H9 (cell line): ENCODE measurements at regions not wholly inside any gene's neighbourhood (a gene's known extent, or its start where the extent isn't known, plus 50 kb on each side); places are given as distances from the start of the nearest gene placed in this dataset.

Source experiments
- DNase-seq: peaks from one replicate; pipeline ENCODE4 v3.0.0-alpha.2; 2017
- H2AFZ ChIP-seq: one replicate; pipeline ENCODE4 v1.6.1; 2013; ENCODE audit warnings: mild to moderate bottlenecking, low read length, control low read depth, moderate library complexity
- H2AK5ac ChIP-seq: 2 replicates; pipeline ENCODE4 v1.6.1; 2013; ENCODE audit warnings: low read length, control low read depth, mixed read lengths; ENCODE audit not compliant: insufficient read length
- H2BK120ac ChIP-seq: one replicate; pipeline ENCODE4 v1.6.1; 2013; ENCODE audit warnings: low read depth, mild to moderate bottlenecking, low read length, control low read depth, inconsistent platforms; ENCODE audit not compliant: poor library complexity, severe bottlenecking
- H2BK12ac ChIP-seq: 2 replicates; pipeline ENCODE4 v1.6.1; 2013; ENCODE audit warnings: low read length, control low read depth, mixed read lengths, low read depth; ENCODE audit not compliant: insufficient read length
- H2BK15ac ChIP-seq: 2 replicates; pipeline ENCODE4 v1.6.1; 2013; ENCODE audit warnings: low read depth, low read length, control low read depth
- H2BK20ac ChIP-seq: one replicate; pipeline ENCODE4 v1.6.1; 2013; ENCODE audit warnings: low read depth, mild to moderate bottlenecking, low read length, control low read depth, inconsistent platforms; ENCODE audit not compliant: poor library complexity, severe bottlenecking
- H2BK5ac ChIP-seq: 2 replicates; pipeline ENCODE4 v1.6.1; 2013; ENCODE audit warnings: low read length, control low read depth, mixed read lengths; ENCODE audit not compliant: insufficient read length
- H3K14ac ChIP-seq: 2 replicates; pipeline ENCODE4 v1.6.1; 2013; ENCODE audit warnings: low read length, control low read depth; ENCODE audit not compliant: insufficient read depth
- H3K18ac ChIP-seq: 2 replicates; pipeline ENCODE4 v1.6.1; 2013; ENCODE audit warnings: low read depth, mild to moderate bottlenecking, mixed read lengths, low read length, control low read depth; ENCODE audit not compliant: insufficient read length
- H3K23ac ChIP-seq: 2 replicates; pipeline ENCODE4 v1.6.1; 2013; ENCODE audit warnings: low read length, control low read depth, mixed read lengths, low read depth; ENCODE audit not compliant: insufficient read length
- H3K23me2 ChIP-seq: 2 replicates; pipeline ENCODE4 v1.6.1; 2013; ENCODE audit warnings: low read depth, mild to moderate bottlenecking, mixed read lengths, low read length, control low read depth; ENCODE audit not compliant: insufficient read length, poor library complexity, severe bottlenecking
- H3K27ac ChIP-seq: 2 replicates; pipeline ENCODE4 v1.5.1; 2013; ENCODE audit warnings: low read length, control low read depth, mixed read lengths, low read depth; ENCODE audit not compliant: insufficient read length
- H3K27me3 ChIP-seq: 2 replicates; pipeline ENCODE4 v1.6.1; 2013; ENCODE audit warnings: low read length, control low read depth, inconsistent platforms; ENCODE audit not compliant: insufficient read depth
- H3K4ac ChIP-seq: 2 replicates; pipeline ENCODE4 v1.6.1; 2013; ENCODE audit warnings: low read depth, mild to moderate bottlenecking, control low read depth, inconsistent platforms, low read length, moderate library complexity
- H3K4me1 ChIP-seq: 2 replicates; pipeline ENCODE4 v1.6.1; 2013; ENCODE audit warnings: low read length, control low read depth, inconsistent platforms; ENCODE audit not compliant: insufficient read depth
- H3K4me2 ChIP-seq: 2 replicates; pipeline ENCODE4 v1.6.1; 2013; ENCODE audit warnings: low read length, control low read depth, mixed read lengths; ENCODE audit not compliant: insufficient read length, insufficient read depth
- H3K56ac ChIP-seq: 2 replicates; pipeline ENCODE4 v1.6.1; 2013; ENCODE audit warnings: low read depth, mild to moderate bottlenecking, mixed read lengths, low read length, control low read depth; ENCODE audit not compliant: insufficient read length
- H3K79me1 ChIP-seq: 2 replicates; pipeline ENCODE4 v1.6.1; 2013; ENCODE audit warnings: low read depth, mild to moderate bottlenecking, moderate library complexity, low read length, control low read depth, inconsistent platforms; ENCODE audit not compliant: insufficient read depth, poor library complexity, severe bottlenecking
- H3K79me2 ChIP-seq: 2 replicates; pipeline ENCODE4 v1.6.1; 2013; ENCODE audit warnings: low read length, control low read depth, inconsistent platforms; ENCODE audit not compliant: insufficient read depth
- H3K9ac ChIP-seq: 2 replicates; pipeline ENCODE4 v1.6.1; 2013; ENCODE audit warnings: low read length, control low read depth, mixed read lengths; ENCODE audit not compliant: insufficient read length; ENCODE audit errors: extremely low read depth
- H3K9me3 ChIP-seq: one replicate; pipeline ENCODE4 v1.6.1; 2013; ENCODE audit warnings: low read depth, low read length, inconsistent platforms; ENCODE audit not compliant: control insufficient read depth
- H3T11ph ChIP-seq: one replicate; pipeline ENCODE4 v1.6.1; 2013; ENCODE audit warnings: mild to moderate bottlenecking, low read length, control low read depth, inconsistent platforms
- H4K20me1 ChIP-seq: one replicate; pipeline ENCODE4 v1.6.1; 2013; ENCODE audit not compliant: control insufficient read depth, insufficient read length, insufficient read depth
- H4K5ac ChIP-seq: 2 replicates; pipeline ENCODE4 v1.6.1; 2013; ENCODE audit warnings: low read depth, mild to moderate bottlenecking, mixed read lengths, low read length, control low read depth; ENCODE audit not compliant: insufficient read length
- H4K8ac ChIP-seq: replicated peaks from 2 replicates; pipeline ENCODE4 v1.6.1; 2013; ENCODE audit warnings: low read length, control low read depth, mixed read lengths, low read depth; ENCODE audit not compliant: insufficient read length
- H4K91ac ChIP-seq: 2 replicates; pipeline ENCODE4 v1.6.1; 2013; ENCODE audit warnings: low read depth, mild to moderate bottlenecking, moderate library complexity, mixed read lengths, low read length, control low read depth; ENCODE audit not compliant: insufficient read length
- H3K27ac Mint-ChIP-seq, 3 experiments: 2 replicates in 2 of 3; 3 replicates in 1 of 3; pipeline ENCODE4 v1.8.0; 2020 to 2021; ENCODE audit warnings: mixed read lengths in 3 of 3, mild to moderate bottlenecking in 1 of 3, moderate library complexity in 1 of 3
- H3K27me3 Mint-ChIP-seq: 2 replicates; pipeline ENCODE4 v1.8.0; 2021; ENCODE audit warnings: low read depth, mild to moderate bottlenecking, moderate library complexity, mixed read lengths
- H3K36me3 Mint-ChIP-seq, 3 experiments: 2 replicates in 2 of 3; 3 replicates in 1 of 3; pipeline ENCODE4 v1.8.0; 2020 to 2021; ENCODE audit warnings: low read depth in 3 of 3, mixed read lengths in 3 of 3; ENCODE audit not compliant: insufficient read depth in 1 of 3
- H3K4me1 Mint-ChIP-seq, 2 experiments: 2 replicates each; pipeline ENCODE4 v1.8.0; 2020; ENCODE audit warnings: mixed read lengths in 2 of 2
- H3K4me3 Mint-ChIP-seq, 2 experiments: 2 replicates in 1 of 2; 3 replicates in 1 of 2; pipeline ENCODE4 v1.8.0; 2020 to 2021; ENCODE audit warnings: mild to moderate bottlenecking in 2 of 2, mixed read lengths in 2 of 2, moderate library complexity in 1 of 2
- H3K9me3 Mint-ChIP-seq, 2 experiments: 2 replicates in 1 of 2; 3 replicates in 1 of 2; pipeline ENCODE4 v1.8.0; 2020; ENCODE audit warnings: mild to moderate bottlenecking in 2 of 2, mixed read lengths in 2 of 2, moderate library complexity in 1 of 2
- CTCF ChIP-seq: fragments of 200-600 bp; sonication (generic); conservative IDR thresholded peaks from 3 replicates; pipeline ENCODE4 v1.8.0; 2021; ENCODE audit warnings: antibody characterized with exemption, mild to moderate bottlenecking
- WGBS: extraction: QIAGEN DNeasy Blood & Tissue Kit; methylation state at CpG from one replicate; pipeline ENCODE4 v1.1.7; 2013; ENCODE audit warnings: missing lambda C conversion rate, low lambda C conversion rate, mixed read lengths; ENCODE audit not compliant: insufficient read length; ENCODE audit errors: extremely low coverage; 5-methylcytosine and 5-hydroxymethylcytosine counted together

GRCh38 chr5:174427304-174427703 lies 297.1 kb upstream of the MSX2 start:
- H3K9me3 Mint-ChIP-seq = no peaks in the 10 kb centered on the region
- WGBS = no CpG with 5 or more reads among the region's 5 CpGs
- no peak for TF ChIP-seq CTCF

More at GRCh38 chr5:174427304-174427703, 297.1 kb upstream of the MSX2 start:
- H3K23me2 ChIP-seq = no peaks in the 10 kb centered on the region
- H3K27me3 Mint-ChIP-seq = peaks cover 4% of the 10 kb centered on the region
- no peak overlapping the region for H2BK5ac ChIP-seq
- H4K91ac ChIP-seq = no peak overlapping the region
- H3K27ac ChIP-seq = no peak overlapping the region
- H4K8ac ChIP-seq = no peak overlapping the region
- no peaks in the 10 kb centered on the region for H3K36me3 Mint-ChIP-seq
- H3K9me3 ChIP-seq = no peaks in the 10 kb centered on the region
- H4K5ac ChIP-seq = no peak overlapping the region
- no peak overlapping the region for H3K18ac ChIP-seq
- no peaks in the 10 kb centered on the region for H3K27me3 ChIP-seq
- peaks cover 4 to 5% of the 10 kb centered on the region in 2 experiments; a peak in 2 of 4 replicates for H3K4me1 Mint-ChIP-seq
- no peak overlapping the region for H2BK15ac ChIP-seq
- no peak overlapping the region for H3T11ph ChIP-seq
- DNase-seq = no peak
- H2BK12ac ChIP-seq = no peak overlapping the region
- no peak overlapping the region for H3K4me2 ChIP-seq
- no peak overlapping the region for H2AK5ac ChIP-seq
- H3K79me1 ChIP-seq = no peaks in the 10 kb centered on the region
- H3K27ac Mint-ChIP-seq = no peak overlapping the region
- no peak overlapping the region for H3K4ac ChIP-seq
- no peak overlapping the region for H2AFZ ChIP-seq
- no peaks in the 10 kb centered on the region for H4K20me1 ChIP-seq
- H3K14ac ChIP-seq = no peak overlapping the region
- H3K79me2 ChIP-seq = no peaks in the 10 kb centered on the region
- no peak overlapping the region for H3K4me3 Mint-ChIP-seq
- H3K23ac ChIP-seq = no peak overlapping the region
- H3K4me1 ChIP-seq = no peaks in the 10 kb centered on the region
- no peak overlapping the region for H3K9ac ChIP-seq
- H3K56ac ChIP-seq = no peak overlapping the region
- H2BK20ac ChIP-seq = no peak overlapping the region
- no peak overlapping the region for H2BK120ac ChIP-seq
